NCI-H1092 treated with DMSO at 0.1 percent for 48 hours (cell line): ENCODE measurements at regions not wholly inside any gene's neighbourhood (a gene's known extent, or its start where the extent isn't known, plus 50 kb on each side); places are given as distances from the start of the nearest gene placed in this dataset.
"Not testable (repeated sequence)": the region's sequence is repeated elsewhere in the genome, so short reads cannot be mapped to it uniquely, and the experiment has no call there.

Source experiments
- DNase-seq: peaks from one replicate; lab custom pipeline; 2025; lab: John Stamatoyannopoulos, UW

- peak; percentile 32 for DNase-seq
These were observed 433.6 kb downstream of the ACTR3B start for GRCh38 chr7:153193144-153193595.

- no peak for DNase-seq
These were observed 457.5 kb downstream of the ACTR3B start for GRCh38 chr7:153217032-153217431.

DNA sequence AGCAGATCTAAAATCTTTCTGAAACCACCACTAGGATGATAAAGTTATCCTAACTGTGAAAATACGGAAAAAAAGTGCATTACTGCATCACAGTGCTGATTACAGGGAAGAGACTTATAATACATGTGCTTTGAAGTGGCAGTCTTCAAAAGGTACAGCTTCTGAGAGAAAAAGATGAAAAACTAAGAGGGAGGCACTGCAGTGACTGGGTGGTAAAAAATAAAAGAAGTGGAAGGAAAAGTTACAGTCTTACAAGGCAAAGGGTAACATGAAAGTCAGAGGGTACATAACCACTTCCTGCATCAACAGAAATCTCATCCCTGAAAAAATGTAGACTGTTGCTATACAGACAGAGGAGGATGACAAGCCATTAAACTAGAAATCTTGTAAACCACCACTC is 465.3 kb downstream of the ACTR3B start:
- DNase-seq, result no peak

DNA sequence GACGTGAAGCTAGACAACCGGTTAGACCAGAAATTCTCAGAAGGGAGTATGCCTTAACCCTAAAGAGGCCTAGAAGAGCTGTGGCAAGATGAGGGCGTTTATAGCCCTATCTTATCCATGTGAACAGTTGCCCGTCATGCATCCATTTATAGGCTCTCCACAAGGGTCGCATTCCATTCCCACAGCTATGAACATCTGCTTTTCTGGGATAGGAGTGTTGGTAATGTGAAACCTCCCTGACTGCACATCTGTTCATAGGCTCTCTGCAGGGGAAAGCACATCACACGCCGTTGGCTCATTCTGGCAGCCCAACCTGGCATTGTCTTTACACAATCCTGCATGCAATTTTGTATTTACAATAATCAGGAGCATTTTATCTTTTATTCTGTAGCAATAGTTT is 485.6 kb downstream of the ACTR3B start:
- not testable (repeated sequence) for DNase-seq

- no peak for DNase-seq
These were observed 486.3 kb downstream of the ACTR3B start for GRCh38 chr7:153245809-153246208.

DNA sequence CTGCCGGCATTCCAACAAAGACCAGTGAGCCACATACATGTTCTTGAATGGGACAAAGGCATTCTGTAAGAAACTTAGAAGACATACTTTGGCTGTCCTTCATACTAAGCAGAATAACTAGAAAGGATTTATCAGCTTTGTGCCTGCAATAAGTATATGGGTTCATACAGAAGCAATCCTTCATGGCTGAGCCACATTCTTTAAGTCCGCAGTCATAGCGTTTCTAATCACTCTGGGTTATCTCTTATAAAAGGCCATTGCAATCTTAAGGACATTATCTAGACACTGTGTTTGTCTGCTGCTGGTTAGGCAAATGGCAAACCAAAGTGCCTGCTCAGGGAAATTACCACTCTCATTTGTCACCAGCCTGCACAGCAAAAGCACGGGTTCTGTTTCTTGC is 488.4 kb downstream of the ACTR3B start:
- DNase-seq, result no peak

DNA sequence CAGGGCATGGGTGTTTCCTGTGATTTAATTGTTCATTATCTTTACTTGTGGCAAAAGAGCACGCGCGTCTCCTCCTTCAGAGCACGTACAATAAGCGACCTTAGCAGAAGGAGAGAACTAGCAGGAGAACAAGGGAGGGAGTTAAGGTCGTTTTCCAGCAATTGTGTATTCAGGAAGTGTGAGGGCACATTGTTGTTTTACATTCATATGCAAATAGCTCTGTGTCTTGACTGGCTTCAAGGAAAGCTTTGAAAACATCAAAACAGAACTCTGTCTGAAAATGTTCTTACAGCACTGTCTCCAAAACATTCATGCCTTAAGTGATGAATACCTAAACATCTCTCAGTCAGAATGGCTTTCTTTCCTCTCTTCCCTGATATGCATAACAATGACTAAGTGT is 499.1 kb downstream of the ACTR3B start:
- no peak for DNase-seq

GRCh38 chr7:153276394-153276793 is 516.8 kb downstream of the ACTR3B start:
- DNase-seq, result no peak

DNA sequence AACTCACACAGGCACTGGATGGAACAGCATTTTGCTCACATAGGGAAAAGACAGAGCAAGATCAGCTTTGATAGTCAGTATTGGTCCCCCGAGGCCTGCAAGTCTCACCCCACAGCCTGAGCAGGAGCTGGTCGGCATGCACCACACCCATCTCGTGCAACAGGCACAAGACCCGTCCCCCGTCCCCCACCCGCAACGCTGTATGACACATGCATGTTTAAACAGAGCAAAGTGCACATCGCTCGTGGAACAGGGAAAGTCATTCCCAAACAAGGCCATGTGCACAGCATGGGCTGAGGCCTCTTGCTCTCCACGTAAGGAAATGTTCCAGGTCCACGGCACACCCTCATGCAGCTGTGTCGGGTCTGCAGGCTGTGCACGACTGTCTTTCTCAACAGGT is 527.2 kb downstream of the ACTR3B start:
- no peak for DNase-seq

GRCh38 chr7:153290066-153290465 is 530.5 kb downstream of the ACTR3B start:
- no peak for DNase-seq

DNA sequence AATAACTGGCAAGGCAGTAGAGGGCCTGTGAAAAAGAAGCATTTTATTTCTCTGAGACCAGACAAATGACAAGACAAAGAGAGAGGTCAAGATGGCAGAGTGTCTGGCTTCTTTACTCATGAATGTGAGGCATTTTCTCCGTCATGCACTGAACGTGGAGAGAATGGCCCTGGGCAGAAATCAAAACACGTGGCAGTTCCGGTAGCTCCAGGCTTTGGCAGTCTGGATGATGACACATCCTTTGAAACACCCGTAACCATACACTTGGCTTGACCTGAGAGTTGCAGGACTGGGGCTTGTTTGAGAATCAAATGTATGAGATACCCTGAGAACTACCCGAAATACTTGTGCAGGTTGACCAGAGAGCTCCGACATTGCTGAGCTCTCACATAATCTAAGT is 537.6 kb downstream of the ACTR3B start:
- DNase-seq, result no peak

- no peak for DNase-seq
These were observed 542.4 kb downstream of the ACTR3B start for GRCh38 chr7:153301936-153302335.

- DNase-seq, result no peak
These were observed 560.5 kb downstream of the ACTR3B start for GRCh38 chr7:153320005-153320404.

- no peak for DNase-seq
These were observed 561.1 kb downstream of the ACTR3B start for GRCh38 chr7:153320681-153321080.

DNA sequence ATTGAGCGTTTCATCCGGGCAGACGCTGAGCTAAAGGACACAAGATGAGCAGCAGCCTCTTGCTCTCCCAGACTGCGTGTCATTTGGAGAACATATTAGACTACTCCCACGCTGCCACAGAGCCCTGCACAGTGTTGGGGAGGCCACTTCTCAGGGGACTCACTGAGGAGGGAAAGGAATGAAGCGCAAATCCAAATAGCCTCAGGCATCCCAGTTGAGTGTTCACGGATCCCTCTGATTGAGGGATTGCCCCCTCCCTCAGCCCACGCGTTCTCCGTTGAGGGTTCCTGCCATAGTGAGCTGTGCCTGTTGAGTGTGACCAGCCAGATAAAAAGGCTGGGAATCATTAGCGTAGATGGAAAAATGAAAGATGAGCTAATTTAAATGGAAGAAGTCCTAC is 563.4 kb downstream of the ACTR3B start:
- DNase-seq, result no peak

DNA sequence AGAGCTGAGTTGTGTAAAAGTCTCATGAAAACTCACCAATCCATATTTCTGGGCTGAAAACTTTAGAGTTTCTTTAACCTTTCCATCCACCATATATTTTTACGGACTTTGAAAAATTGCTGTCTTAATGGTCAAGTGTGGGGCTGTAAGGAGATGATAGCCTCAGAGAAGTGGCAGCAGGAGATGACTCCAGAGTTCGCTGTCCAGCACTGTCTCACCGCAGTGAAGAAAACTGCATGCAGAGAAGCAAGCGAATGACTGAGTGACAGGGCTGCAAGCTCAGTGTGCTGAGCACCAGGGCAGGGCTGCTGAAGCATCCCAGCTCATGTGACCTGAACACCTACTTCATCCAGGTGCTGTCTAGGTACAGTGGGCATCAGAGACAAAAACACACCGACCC is 564.5 kb downstream of the ACTR3B start:
- no peak for DNase-seq

DNA sequence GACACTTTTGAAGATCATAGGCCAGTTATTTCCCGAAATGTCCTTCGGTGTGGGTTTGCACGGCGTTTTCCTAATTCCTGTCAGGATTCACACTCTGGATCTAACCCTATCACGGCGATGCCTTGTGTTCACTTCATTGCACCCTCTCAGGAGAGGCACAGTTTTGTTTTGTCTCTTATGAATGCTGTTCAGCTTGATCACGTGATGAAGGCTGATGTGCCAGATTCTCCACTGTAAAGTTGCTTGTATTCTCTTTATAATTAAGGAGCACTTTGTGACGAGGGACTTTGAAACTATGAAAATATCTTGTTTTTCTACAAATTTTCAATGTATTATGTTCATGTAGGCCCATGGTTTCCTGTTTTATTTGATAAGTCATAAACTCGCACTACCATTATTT is 568.1 kb downstream of the ACTR3B start:
- DNase-seq, result no peak

- DNase-seq, result no peak
These were observed 571.9 kb downstream of the ACTR3B start for GRCh38 chr7:153331427-153331826.

DNA sequence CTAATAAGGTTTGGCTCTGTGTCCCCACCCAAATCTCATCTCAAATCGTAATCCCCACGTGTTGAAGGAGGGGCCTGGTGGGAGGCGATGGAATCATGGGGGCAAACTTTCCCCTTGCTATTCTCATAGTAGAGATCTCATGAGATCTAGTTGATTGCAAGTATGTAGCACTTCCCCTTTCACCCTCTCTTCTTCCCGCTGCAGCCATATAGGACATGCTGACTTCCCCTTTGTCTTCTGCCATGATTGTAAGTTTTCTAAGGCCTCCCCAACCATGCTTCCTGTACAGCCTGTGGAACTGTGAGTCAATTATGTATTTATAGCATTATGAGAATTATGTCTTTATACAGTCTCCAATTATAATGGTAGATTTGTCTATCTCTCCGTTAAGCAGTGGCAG is 594.5 kb downstream of the ACTR3B start:
- no peak for DNase-seq

DNA sequence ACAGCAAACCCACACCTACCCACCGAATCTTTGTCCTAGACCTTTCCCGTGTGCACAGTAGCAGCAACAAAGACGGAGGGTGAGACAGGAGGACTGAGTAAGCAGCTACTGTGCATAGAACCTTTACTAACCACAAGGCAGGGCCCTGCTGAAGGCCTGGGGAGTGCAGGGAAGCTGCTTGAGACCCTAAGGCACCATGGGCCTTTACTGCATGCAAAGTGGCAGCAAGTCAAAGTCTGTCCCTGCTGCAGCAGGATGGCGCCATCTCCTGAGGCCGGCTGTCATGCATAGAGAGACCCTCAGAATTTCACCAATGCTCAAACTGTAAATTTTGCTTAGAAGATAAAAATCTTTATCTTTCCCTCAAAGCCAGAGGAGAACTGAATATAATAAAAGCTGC is 610.5 kb downstream of the ACTR3B start:
- no peak for DNase-seq

GRCh38 chr7:153380636-153381035 is 621.1 kb downstream of the ACTR3B start:
- no peak for DNase-seq

DNA sequence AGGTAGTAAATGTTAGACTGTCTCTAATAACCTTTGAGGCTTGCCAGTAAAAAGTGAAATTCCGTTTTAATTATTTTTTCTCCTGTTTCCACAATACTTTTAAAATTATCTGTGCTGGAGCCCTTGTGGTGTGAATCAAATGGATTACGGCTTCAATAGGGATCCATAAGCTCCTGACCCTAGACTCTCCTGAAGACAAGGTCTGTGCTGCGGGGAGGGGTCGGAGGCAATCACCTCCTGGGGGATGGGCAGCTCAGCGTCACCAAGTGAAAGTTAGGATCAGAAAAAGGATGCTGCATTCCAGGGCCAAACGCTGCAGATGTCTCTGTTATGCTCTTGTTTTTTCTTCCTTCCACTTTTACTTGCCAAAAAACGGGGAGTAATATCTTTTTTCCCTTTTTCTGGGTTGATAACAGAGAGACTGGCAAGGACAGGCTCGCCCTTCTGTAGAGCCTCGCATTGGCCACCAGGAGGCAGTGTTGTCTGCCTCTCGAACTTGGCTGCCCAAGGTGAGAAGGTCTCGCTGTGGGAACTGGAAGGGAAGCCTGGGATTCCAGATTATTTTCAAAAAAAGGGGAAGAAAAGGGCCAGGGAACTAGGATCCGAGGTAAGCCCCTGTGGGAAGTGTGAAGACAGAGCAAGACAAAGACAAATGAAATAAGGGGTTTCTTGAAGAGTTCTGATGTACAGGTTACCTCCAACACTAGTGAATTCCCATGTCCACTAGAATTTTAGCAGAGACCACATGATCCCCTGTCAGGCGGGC is 621.9 kb downstream of the ACTR3B start:
- peak; percentile 53 for DNase-seq

GRCh38 chr7:153382641-153383101 is 623.1 kb downstream of the ACTR3B start:
- DNase-seq, result no peak

- DNase-seq, result no peak
These were observed 624.2 kb downstream of the ACTR3B start for GRCh38 chr7:153383781-153384180.
